SK-N-MC (cell line): ENCODE measurements at regions not wholly inside any gene's neighbourhood (a gene's known extent, or its start where the extent isn't known, plus 50 kb on each side); places are given as distances from the start of the nearest gene placed in this dataset.

Experiments used
- EZH2 ChIP-seq: fragments of 200-600 bp; sonication (generic); IDR thresholded peaks from one replicate; pipeline ENCODE4 v1.6.1; 2017; ENCODE audit warnings: antibody characterized with exemption
- POLR2AphosphoS5 ChIP-seq: IDR thresholded peaks from 2 replicates; pipeline ENCODE4 v1.6.1; 2012; ENCODE audit warnings: mild to moderate bottlenecking, low read depth, low read length, borderline replicate concordance

DNA sequence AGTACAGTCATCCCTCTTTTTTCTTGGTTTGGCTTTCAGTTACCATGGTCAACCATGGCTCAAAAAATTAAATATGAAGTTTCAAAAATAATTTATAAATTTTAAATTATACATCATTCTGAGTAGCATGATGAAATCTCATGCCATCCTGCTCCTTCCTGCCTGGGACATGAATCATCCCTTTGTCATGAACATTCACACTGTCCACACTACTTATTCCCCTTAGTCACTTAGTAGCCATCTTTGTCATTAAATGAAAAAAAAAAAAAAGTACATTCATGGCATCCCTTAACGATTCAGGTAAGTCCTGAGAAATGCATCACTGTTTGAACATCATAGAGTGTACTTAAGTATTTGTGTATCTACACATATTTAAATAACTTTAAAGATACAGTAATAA lies 1046.3 kb downstream of the ROBO2 start:
- TF ChIP-seq POLR2AphosphoS5 (no peak), EZH2 (no peak)
